AG04450 (cell line): ENCODE measurements at regions not wholly inside any gene's neighbourhood (a gene's known extent, or its start where the extent isn't known, plus 50 kb on each side); places are given as distances from the start of the nearest gene placed in this dataset.
"Not testable (repeated sequence)": the region's sequence is repeated elsewhere in the genome, so short reads cannot be mapped to it uniquely, and the experiment has no call there.

Source experiments
- CTCF ChIA-PET: fragments of 300-600, 350-600 bp; formaldehyde crosslinking; extraction: SDS; loops from one replicate; lab custom pipeline; 2022; ENCODE audit warnings: antibody characterized with exemption, inconsistent platforms; lab: Charles Lee
- POLR2A ChIA-PET: fragments of 350-600 bp; formaldehyde crosslinking; extraction: SDS; loops from one replicate; lab custom pipeline; 2021; ENCODE audit warnings: antibody characterized with exemption, inconsistent platforms; lab: Yijun Ruan, JAX
- DNase-seq: peaks from one replicate; pipeline ENCODE4 v3.0.0-alpha.2; 2011; ENCODE audit warnings: low read depth, low spot score
- H3K27ac ChIP-seq: one replicate; pipeline ENCODE4 v1.5.1; 2012; ENCODE audit warnings: low read depth, low read length, control low read depth
- H3K27me3 ChIP-seq: one replicate; pipeline ENCODE4 v1.6.0; 2012; ENCODE audit warnings: low read length; ENCODE audit not compliant: control insufficient read depth, insufficient read depth
- H3K4me3 ChIP-seq: 2 replicates; pipeline ENCODE4 v1.5.1; 2011; ENCODE audit warnings: mild to moderate bottlenecking, low read depth, low read length, control low read depth
- H3K9me3 ChIP-seq: 2 replicates; pipeline ENCODE4 v1.5.1; 2012; ENCODE audit warnings: low read length; ENCODE audit not compliant: control insufficient read depth, insufficient read depth
- CTCF ChIP-seq: IDR thresholded peaks from 2 replicates; pipeline ENCODE4 v1.5.1; 2011; ENCODE audit warnings: low read depth, low read length, control low read depth, inconsistent platforms

- DNase-seq, result peak; percentile 49
- TF ChIP-seq CTCF, result no peak
Observed at GRCh38 chr5:92633875-92634487, 947.0 kb downstream of the NR2F1-AS1 start.

GRCh38 chr5:92633176-92633575 lies 947.8 kb downstream of the NR2F1-AS1 start:
- no peak for DNase-seq
- TF ChIP-seq CTCF, result no peak
- ChIA-PET POLR2A (no interaction called here), CTCF (no interaction called here)
- no peak overlapping the region for H3K4me3 ChIP-seq
- peaks cover 12% of the 10 kb centered on the region for H3K9me3 ChIP-seq
- no peaks in the 10 kb centered on the region for H3K27me3 ChIP-seq
- no peak overlapping the region for H3K27ac ChIP-seq

More at GRCh38 chr5:92633875-92634487, 947.0 kb downstream of the NR2F1-AS1 start:
- POLR2A ChIA-PET, result no interaction called here
- Histone ChIP-seq H3K27ac (no peak overlapping the region), H3K9me3 (peaks cover 12% of the 10 kb centered on the region), H3K27me3 (no peaks in the 10 kb centered on the region), H3K4me3 (no peak overlapping the region)
- CTCF ChIA-PET, result no interaction called here

- CTCF ChIA-PET, POLR2A ChIA-PET: not testable (repeated sequence)
Observed at GRCh38 chr5:92631237-92631701, 949.8 kb downstream of the NR2F1-AS1 start.

GRCh38 chr5:92629574-92629973 lies 951.4 kb downstream of the NR2F1-AS1 start:
- ChIA-PET CTCF (no interaction called here), POLR2A (no interaction called here)
- Histone ChIP-seq H3K27ac (no peak overlapping the region), H3K27me3 (no peaks in the 10 kb centered on the region), H3K4me3 (no peak overlapping the region), H3K9me3 (peaks cover 12% of the 10 kb centered on the region)
- TF ChIP-seq CTCF, result no peak
- DNase-seq, result no peak

More at GRCh38 chr5:92631237-92631701, 949.8 kb downstream of the NR2F1-AS1 start:
- H3K27me3 ChIP-seq, DNase-seq, H3K27ac ChIP-seq, H3K4me3 ChIP-seq: not testable (repeated sequence)
- peaks cover 12% of the 10 kb centered on the region for H3K9me3 ChIP-seq

- no peak for DNase-seq
- CTCF ChIA-PET, result no interaction called here
- no peak overlapping the region for H3K4me3 ChIP-seq
- H3K27ac ChIP-seq, result no peak overlapping the region
- TF ChIP-seq CTCF, result no peak
- peaks cover 12% of the 10 kb centered on the region for H3K9me3 ChIP-seq
- POLR2A ChIA-PET, result no interaction called here
- no peaks in the 10 kb centered on the region for H3K27me3 ChIP-seq
Observed at GRCh38 chr5:92629000-92629399, 952.0 kb downstream of the NR2F1-AS1 start.
